GM13977 (cell line): ENCODE measurements at regions not wholly inside any gene's neighbourhood (a gene's known extent, or its start where the extent isn't known, plus 50 kb on each side); places are given as distances from the start of the nearest gene placed in this dataset.

Experiments
- DNase-seq: peaks from one replicate; pipeline ENCODE4 v3.0.0; 2012; ENCODE audit warnings: low spot score
- CTCF ChIP-seq: IDR thresholded peaks from 2 replicates; pipeline ENCODE4 v1.5.1; 2012; ENCODE audit warnings: mild to moderate bottlenecking, control low read depth; ENCODE audit not compliant: insufficient read depth; ENCODE audit errors: extremely low read depth, missing control alignments
- in situ Hi-C: fragments of 300-500 bp; cut with MboI; formaldehyde crosslinking; loops from one replicate; pipeline ENCODE4 v1.12.0; 2022; ENCODE audit warnings: low sequenced_read_pairs, low pct_unique_long_range_greater_than_20kb, mixed read lengths, inconsistent platforms; ENCODE audit not compliant: unreplicated experiment

- in situ Hi-C loops = no loop called here
- no peak for DNase-seq
- TF ChIP-seq CTCF = no peak
These were observed 199.4 kb upstream of the UBE2E2 start for GRCh38 chr3:23003733-23004046.

- no peak for TF ChIP-seq CTCF
- in situ Hi-C loops = no loop called here
- DNase-seq = no peak
These were observed 198.2 kb upstream of the UBE2E2 start for GRCh38 chr3:23004971-23005370.

- in situ Hi-C loops = no loop called here
- no peak for TF ChIP-seq CTCF
- no peak for DNase-seq
These were observed 185.3 kb upstream of the UBE2E2 start for GRCh38 chr3:23017801-23018200.

- DNase-seq = no peak
- no peak for TF ChIP-seq CTCF
- in situ Hi-C loops = no loop called here
These were observed 183.4 kb upstream of the UBE2E2 start for GRCh38 chr3:23019596-23020300.

DNA sequence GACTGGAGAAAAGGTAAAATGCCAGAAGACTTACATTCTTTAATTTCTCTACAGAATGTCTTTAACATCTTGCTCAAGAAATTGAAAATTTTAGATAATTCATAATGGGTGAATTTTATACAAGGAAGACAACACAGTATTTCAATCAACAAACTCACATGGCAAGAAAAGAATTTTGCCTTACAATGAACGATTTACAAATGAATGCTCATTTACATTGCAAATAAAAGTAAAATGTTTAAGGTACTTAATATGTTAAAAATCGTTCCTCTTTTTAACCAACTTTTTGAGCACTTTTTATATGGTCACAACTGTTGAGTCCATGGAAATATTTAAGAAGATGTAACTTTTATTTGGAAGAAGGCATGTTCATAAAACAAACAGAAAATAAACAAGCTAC is 174.8 kb upstream of the UBE2E2 start:
- in situ Hi-C loops = no loop called here
- no peak for DNase-seq
- no peak for TF ChIP-seq CTCF

DNA sequence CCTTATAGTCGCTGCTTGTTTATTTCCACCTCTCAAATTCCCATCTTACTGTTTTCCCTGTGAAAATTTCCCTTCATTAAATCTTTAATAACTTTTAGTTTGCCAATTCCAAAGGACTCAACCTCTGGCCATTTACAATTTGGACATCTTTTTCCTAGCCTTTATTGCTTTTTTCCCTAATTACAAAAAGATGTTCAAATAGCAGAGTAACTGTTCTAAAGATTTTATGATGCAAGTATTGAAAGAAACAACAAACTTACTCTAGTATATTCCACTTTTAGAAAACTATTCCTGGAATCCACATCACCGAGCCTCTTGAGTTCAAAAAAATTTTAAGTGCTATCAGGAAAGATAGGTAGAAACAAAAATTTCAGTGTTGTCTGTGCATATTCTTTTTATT is 174.1 kb upstream of the UBE2E2 start:
- TF ChIP-seq CTCF = no peak
- DNase-seq = no peak
- in situ Hi-C loops = no loop called here
